Fibroblast of the aortic adventitia (primary cell): ENCODE measurements at regions not wholly inside any gene's neighbourhood (a gene's known extent, or its start where the extent isn't known, plus 50 kb on each side); places are given as distances from the start of the nearest gene placed in this dataset.
"Not testable (repeated sequence)": the region's sequence is repeated elsewhere in the genome, so short reads cannot be mapped to it uniquely, and the experiment has no call there.

Experiments
- DNase-seq: peaks from one replicate; pipeline ENCODE4 v3.0.0-alpha.2; 2010; ENCODE audit warnings: low read depth
- H3K4me3 ChIP-seq: 2 replicates; pipeline ENCODE4 v1.5.1; 2011; ENCODE audit warnings: low read depth, mild to moderate bottlenecking, control low read depth, low read length, moderate library complexity
- CTCF ChIP-seq: IDR thresholded peaks from 2 replicates; pipeline ENCODE4 v1.5.1; 2011; ENCODE audit warnings: mild to moderate bottlenecking, low read length, control low read depth, inconsistent platforms; ENCODE audit not compliant: insufficient read depth

- no peak for TF ChIP-seq CTCF
- no peak overlapping the region for H3K4me3 ChIP-seq
- DNase-seq: no peak
Measured at GRCh38 chr5:82591021-82591515, 312.9 kb upstream of the RPS23 start.

GRCh38 chr5:82590112-82590511, 312.0 kb upstream of the RPS23 start:
- H3K4me3 ChIP-seq: no peak overlapping the region
- DNase-seq: no peak
- no peak for TF ChIP-seq CTCF

GRCh38 chr5:82586661-82587310, 308.6 kb upstream of the RPS23 start:
- no peak overlapping the region for H3K4me3 ChIP-seq
- no peak for TF ChIP-seq CTCF
- no peak for DNase-seq

GRCh38 chr5:82586181-82586580, 308.0 kb upstream of the RPS23 start:
- no peak for TF ChIP-seq CTCF

GRCh38 chr5:82584631-82585030, 306.5 kb upstream of the RPS23 start:
- TF ChIP-seq CTCF: no peak
- no peak for DNase-seq

More at GRCh38 chr5:82586181-82586580, 308.0 kb upstream of the RPS23 start:
- DNase-seq: no peak
- H3K4me3 ChIP-seq: no peak overlapping the region

GRCh38 chr5:82583331-82583730, 305.2 kb upstream of the RPS23 start:
- not testable (repeated sequence) for DNase-seq, H3K4me3 ChIP-seq

More at GRCh38 chr5:82584631-82585030, 306.5 kb upstream of the RPS23 start:
- H3K4me3 ChIP-seq: no peak overlapping the region

- no peak for TF ChIP-seq CTCF
Measured at GRCh38 chr5:82564963-82565362, 286.8 kb upstream of the RPS23 start.

More at GRCh38 chr5:82564963-82565362, 286.8 kb upstream of the RPS23 start:
- no peak overlapping the region for H3K4me3 ChIP-seq
- no peak for DNase-seq
